HEK293 (cell line): ENCODE measurements at regions not wholly inside any gene's neighbourhood (a gene's known extent, or its start where the extent isn't known, plus 50 kb on each side); places are given as distances from the start of the nearest gene placed in this dataset.

Experiments
- CTCF ChIA-PET: fragments of 350-600 bp; formaldehyde crosslinking; extraction: SDS; loops from one replicate; lab custom pipeline; 2021; ENCODE audit warnings: antibody characterized with exemption; lab: Yijun Ruan, JAX
- POLR2A ChIA-PET: fragments of 300-600 bp; formaldehyde crosslinking; extraction: SDS; loops from one replicate; lab custom pipeline; 2020; ENCODE audit warnings: antibody characterized with exemption, inconsistent platforms; lab: Yijun Ruan, JAX
- H3K27ac ChIP-seq: fragments of 200-500 bp; sonication (Bioruptor generic); 2 replicates; pipeline ENCODE4 v1.5.1; 2014; ENCODE audit warnings: low read depth, low read length, control low read depth, inconsistent platforms; ENCODE audit errors: extremely low read depth
- H3K36me3 ChIP-seq, 2 experiments: fragments of 200-500 bp in 1 of 2; sonication (Bioruptor generic) in 1 of 2; 1 replicate in 1 of 2; 2 replicates in 1 of 2; pipeline ENCODE4 v1.5.1; 2014 to 2017; ENCODE audit warnings: inconsistent platforms in 2 of 2, low read length in 2 of 2; ENCODE audit not compliant: control insufficient read depth in 2 of 2, insufficient read depth in 1 of 2
- H3K4me1 ChIP-seq: fragments of 200-500 bp; sonication (Bioruptor generic); 2 replicates; pipeline ENCODE4 v1.5.1; 2014; ENCODE audit warnings: mild to moderate bottlenecking, low read length, inconsistent platforms; ENCODE audit not compliant: control insufficient read depth, insufficient read depth
- H3K4me3 ChIP-seq: 2 replicates; pipeline ENCODE4 v1.5.1; 2011; ENCODE audit warnings: low read depth, mild to moderate bottlenecking, control low read depth, low read length, moderate library complexity
- H3K9me3 ChIP-seq: fragments of 200-500 bp; sonication (Bioruptor generic); 2 replicates; pipeline ENCODE4 v1.5.1; 2014; ENCODE audit warnings: low read depth, low read length, inconsistent platforms; ENCODE audit not compliant: control insufficient read depth, insufficient read depth
- GLIS2 ChIP-seq: fragments of 450-650 bp; formaldehyde crosslinking; IDR thresholded peaks from 2 replicates; pipeline ENCODE4 v1.5.1; 2016; ENCODE audit warnings: missing biosample characterization, missing genetic modification characterization
- ZEB2 ChIP-seq: fragments of 450-650 bp; formaldehyde crosslinking; IDR thresholded peaks from 2 replicates; pipeline ENCODE4 v1.5.1; 2016; ENCODE audit warnings: missing biosample characterization, missing genetic modification characterization
- ZNF10 ChIP-seq: fragments of 450-650 bp; formaldehyde crosslinking; IDR thresholded peaks from 2 replicates; pipeline ENCODE4 v1.5.1; 2017; ENCODE audit warnings: missing biosample characterization, missing genetic modification characterization
- ZNF112 ChIP-seq: fragments of 450-650 bp; formaldehyde crosslinking; IDR thresholded peaks from 2 replicates; pipeline ENCODE4 v1.5.0; 2017; ENCODE audit warnings: missing biosample characterization, missing genetic modification characterization
- ZNF121 ChIP-seq: fragments of 450-650 bp; formaldehyde crosslinking; IDR thresholded peaks from 2 replicates; pipeline ENCODE4 v1.5.1; 2016; ENCODE audit warnings: missing biosample characterization, missing genetic modification characterization
- ZNF133 ChIP-seq: fragments of 450-650 bp; formaldehyde crosslinking; IDR thresholded peaks from 2 replicates; pipeline ENCODE4 v1.5.1; 2016; ENCODE audit warnings: missing biosample characterization, missing genetic modification characterization
- ZNF174 ChIP-seq: fragments of 450-650 bp; formaldehyde crosslinking; IDR thresholded peaks from 2 replicates; pipeline ENCODE4 v1.5.0; 2017; ENCODE audit warnings: missing biosample characterization, mild to moderate bottlenecking, missing genetic modification characterization
- ZNF24 ChIP-seq: fragments of 450-650 bp; formaldehyde crosslinking; IDR thresholded peaks from 2 replicates; pipeline ENCODE4 v1.5.1; 2016; ENCODE audit warnings: missing biosample characterization, missing genetic modification characterization
- ZNF354C ChIP-seq: fragments of 450-650 bp; formaldehyde crosslinking; IDR thresholded peaks from 2 replicates; pipeline ENCODE4 v1.5.1; 2016; ENCODE audit warnings: missing biosample characterization, missing genetic modification characterization, low read depth, borderline replicate concordance
- ZNF510 ChIP-seq: fragments of 450-650 bp; formaldehyde crosslinking; IDR thresholded peaks from 2 replicates; pipeline ENCODE4 v1.5.1; 2018; ENCODE audit warnings: mild to moderate bottlenecking, missing genetic modification characterization, missing biosample characterization; ENCODE audit not compliant: insufficient replicate concordance
- ZNF544 ChIP-seq: fragments of 450-650 bp; formaldehyde crosslinking; IDR thresholded peaks from 2 replicates; pipeline ENCODE4 v1.5.0; 2017; ENCODE audit warnings: missing biosample characterization, missing genetic modification characterization
- ZNF558 ChIP-seq: fragments of 450-650 bp; formaldehyde crosslinking; IDR thresholded peaks from 2 replicates; pipeline ENCODE4 v1.5.1; 2016; ENCODE audit warnings: missing biosample characterization, missing genetic modification characterization
- ZNF560 ChIP-seq: fragments of 450-650 bp; formaldehyde crosslinking; IDR thresholded peaks from 2 replicates; pipeline ENCODE4 v1.5.1; 2017; ENCODE audit warnings: missing biosample characterization, missing genetic modification characterization, borderline replicate concordance
- ZNF660 ChIP-seq: fragments of 450-650 bp; IDR thresholded peaks from 2 replicates; pipeline ENCODE4 v1.5.1; 2018; ENCODE audit warnings: missing biosample characterization, mild to moderate bottlenecking, missing genetic modification characterization
- ZNF664 ChIP-seq: fragments of 450-650 bp; formaldehyde crosslinking; IDR thresholded peaks from 2 replicates; pipeline ENCODE4 v1.5.1; 2016; ENCODE audit warnings: missing biosample characterization, missing genetic modification characterization
- ZNF747 ChIP-seq: fragments of 450-650 bp; formaldehyde crosslinking; IDR thresholded peaks from 2 replicates; pipeline ENCODE4 v1.5.1; 2016; ENCODE audit warnings: missing biosample characterization, missing genetic modification characterization
- ZNF768 ChIP-seq: fragments of 450-650 bp; formaldehyde crosslinking; IDR thresholded peaks from 2 replicates; pipeline ENCODE4 v1.5.1; 2018; ENCODE audit warnings: missing biosample characterization, mild to moderate bottlenecking, missing genetic modification characterization
- TF ChIP-seq, protein P1 (sequence below): fragments of 450-650 bp; formaldehyde crosslinking; optimal IDR thresholded peaks from 2 replicates; pipeline ENCODE3; 2016; ENCODE audit warnings: missing biosample characterization, mild to moderate bottlenecking, missing genetic modification characterization
- TF ChIP-seq, protein P2 (sequence below): fragments of 450-650 bp; formaldehyde crosslinking; IDR thresholded peaks from 2 replicates; pipeline ENCODE4 v1.5.1; 2016; ENCODE audit warnings: missing biosample characterization, missing genetic modification characterization
- TF ChIP-seq, protein P3 (sequence below): fragments of 450-650 bp; formaldehyde crosslinking; IDR thresholded peaks from 2 replicates; pipeline ENCODE4 v1.5.1; 2016; ENCODE audit warnings: missing biosample characterization, missing genetic modification characterization
- TF ChIP-seq, protein P4 (sequence below): fragments of 450-650 bp; formaldehyde crosslinking; IDR thresholded peaks from 2 replicates; pipeline ENCODE4 v1.5.1; 2016; ENCODE audit warnings: missing biosample characterization, missing genetic modification characterization
- TF ChIP-seq, protein P5 (sequence below): fragments of 450-650 bp; formaldehyde crosslinking; conservative IDR thresholded peaks from 2 replicates; pipeline ENCODE4 v1.5.1; 2016; ENCODE audit warnings: low read depth, missing biosample characterization, missing genetic modification characterization
- TF ChIP-seq, protein P6 (sequence below): fragments of 450-650 bp; IDR thresholded peaks from 2 replicates; pipeline ENCODE4 v1.5.1; 2018; ENCODE audit warnings: missing biosample characterization, mild to moderate bottlenecking, missing genetic modification characterization

DNA sequence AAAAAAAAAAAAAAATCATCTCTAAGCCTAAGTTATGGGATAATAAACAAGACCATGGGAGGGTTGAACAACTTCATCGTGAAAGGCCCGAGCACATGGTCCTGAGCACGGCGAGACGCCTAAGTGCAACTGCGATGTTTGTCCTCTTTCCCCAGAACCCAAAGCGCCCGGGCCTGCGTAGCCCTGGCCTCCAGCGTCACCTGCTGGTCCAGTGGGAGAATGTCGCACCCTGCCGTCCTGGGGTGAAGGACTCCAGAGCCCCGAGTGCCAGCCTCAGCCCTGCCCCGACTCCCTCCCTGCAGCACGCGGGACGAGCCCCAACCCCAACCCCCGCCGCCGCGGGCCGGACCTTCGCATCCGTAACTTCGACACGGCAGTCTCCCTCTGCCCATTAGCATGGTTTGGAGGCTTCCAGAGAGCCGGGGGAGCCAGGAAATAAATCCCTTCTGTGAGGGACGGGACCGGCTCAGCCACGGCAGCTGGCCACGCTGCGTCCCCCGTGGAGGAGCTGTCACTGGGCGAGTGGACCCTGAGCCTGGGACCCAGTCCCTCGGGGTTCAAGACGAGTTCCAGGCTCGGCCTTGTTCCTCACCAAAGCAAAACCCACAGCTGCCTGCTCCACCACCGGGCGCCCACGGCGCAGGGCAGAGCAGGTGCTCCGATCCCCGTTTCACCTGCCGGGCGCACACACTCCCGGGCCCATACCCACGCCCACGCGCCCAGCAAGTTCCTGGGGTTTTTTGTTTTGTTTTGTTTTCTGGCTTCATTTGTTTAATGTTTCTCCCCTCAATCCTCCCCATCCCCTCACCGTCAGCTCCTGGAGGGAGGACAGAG, 132.5 kb upstream of the HAND1 start:
- ChIA-PET CTCF (interaction anchor here (0.5 to 8.0 kb wide), 27 partner anchors 9 to 636 kb away, joined by 3 to 147 read pairs (median 4); no protein-coding TSS in a partner anchor), POLR2A (no interaction called here)
- Histone ChIP-seq H3K9me3 (no peaks in the 10 kb centered on the region), H3K36me3 (no peaks in the 10 kb centered on the region), H3K4me1 (no peaks in the 10 kb centered on the region), H3K4me3 (peak overlapping the region; percentile 37), H3K27ac (no peak overlapping the region; the same call in 1 of the 2 replicates)
- TF ChIP-seq, protein P1, sequence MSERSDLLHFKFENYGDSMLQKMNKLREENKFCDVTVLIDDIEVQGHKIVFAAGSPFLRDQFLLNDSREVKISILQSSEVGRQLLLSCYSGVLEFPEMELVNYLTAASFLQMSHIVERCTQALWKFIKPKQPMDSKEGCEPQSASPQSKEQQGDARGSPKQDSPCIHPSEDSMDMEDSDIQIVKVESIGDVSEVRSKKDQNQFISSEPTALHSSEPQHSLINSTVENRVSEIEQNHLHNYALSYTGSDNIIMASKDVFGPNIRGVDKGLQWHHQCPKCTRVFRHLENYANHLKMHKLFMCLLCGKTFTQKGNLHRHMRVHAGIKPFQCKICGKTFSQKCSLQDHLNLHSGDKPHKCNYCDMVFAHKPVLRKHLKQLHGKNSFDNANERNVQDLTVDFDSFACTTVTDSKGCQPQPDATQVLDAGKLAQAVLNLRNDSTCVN (tag by site-specific recombination) = peak; percentile 21
- TF ChIP-seq ZNF558 (tag by site-specific recombination) = no peak
- peak; percentile 60; the same call in 1 of the 2 replicates for TF ChIP-seq ZNF660 (tag by site-specific recombination)
- 0 out of 2 replicates have a peak, but pooled peaks have one; percentile 33 for TF ChIP-seq ZEB2
- TF ChIP-seq ZNF112 (tag by site-specific recombination) = no peak
- no peak for TF ChIP-seq ZNF768 (tag by site-specific recombination)
- no peak for TF ChIP-seq ZNF10 (tag by site-specific recombination)
- TF ChIP-seq, protein P2, sequence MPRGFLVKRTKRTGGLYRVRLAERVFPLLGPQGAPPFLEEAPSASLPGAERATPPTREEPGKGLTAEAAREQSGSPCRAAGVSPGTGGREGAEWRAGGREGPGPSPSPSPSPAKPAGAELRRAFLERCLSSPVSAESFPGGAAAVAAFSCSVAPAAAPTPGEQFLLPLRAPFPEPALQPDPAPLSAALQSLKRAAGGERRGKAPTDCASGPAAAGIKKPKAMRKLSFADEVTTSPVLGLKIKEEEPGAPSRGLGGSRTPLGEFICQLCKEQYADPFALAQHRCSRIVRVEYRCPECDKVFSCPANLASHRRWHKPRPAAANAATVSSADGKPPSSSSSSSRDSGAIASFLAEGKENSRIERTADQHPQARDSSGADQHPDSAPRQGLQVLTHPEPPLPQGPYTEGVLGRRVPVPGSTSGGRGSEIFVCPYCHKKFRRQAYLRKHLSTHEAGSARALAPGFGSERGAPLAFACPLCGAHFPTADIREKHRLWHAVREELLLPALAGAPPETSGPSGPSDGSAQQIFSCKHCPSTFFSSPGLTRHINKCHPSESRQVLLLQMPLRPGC (tag by site-specific recombination) = no peak
- no peak for TF ChIP-seq ZNF174 (tag by site-specific recombination)
- TF ChIP-seq ZNF133 = no peak
- TF ChIP-seq, protein P3, sequence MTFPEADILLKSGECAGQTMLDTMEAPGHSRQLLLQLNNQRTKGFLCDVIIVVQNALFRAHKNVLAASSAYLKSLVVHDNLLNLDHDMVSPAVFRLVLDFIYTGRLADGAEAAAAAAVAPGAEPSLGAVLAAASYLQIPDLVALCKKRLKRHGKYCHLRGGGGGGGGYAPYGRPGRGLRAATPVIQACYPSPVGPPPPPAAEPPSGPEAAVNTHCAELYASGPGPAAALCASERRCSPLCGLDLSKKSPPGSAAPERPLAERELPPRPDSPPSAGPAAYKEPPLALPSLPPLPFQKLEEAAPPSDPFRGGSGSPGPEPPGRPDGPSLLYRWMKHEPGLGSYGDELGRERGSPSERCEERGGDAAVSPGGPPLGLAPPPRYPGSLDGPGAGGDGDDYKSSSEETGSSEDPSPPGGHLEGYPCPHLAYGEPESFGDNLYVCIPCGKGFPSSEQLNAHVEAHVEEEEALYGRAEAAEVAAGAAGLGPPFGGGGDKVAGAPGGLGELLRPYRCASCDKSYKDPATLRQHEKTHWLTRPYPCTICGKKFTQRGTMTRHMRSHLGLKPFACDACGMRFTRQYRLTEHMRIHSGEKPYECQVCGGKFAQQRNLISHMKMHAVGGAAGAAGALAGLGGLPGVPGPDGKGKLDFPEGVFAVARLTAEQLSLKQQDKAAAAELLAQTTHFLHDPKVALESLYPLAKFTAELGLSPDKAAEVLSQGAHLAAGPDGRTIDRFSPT (tag by site-specific recombination) = no peak
- no peak for TF ChIP-seq ZNF24 (tag by site-specific recombination)
- no peak for TF ChIP-seq GLIS2 (tag by site-specific recombination)
- no peak for TF ChIP-seq ZNF121
- no peak for TF ChIP-seq ZNF510
- no peak for TF ChIP-seq ZNF664 (tag by site-specific recombination)
- no peak for TF ChIP-seq ZNF747 (tag by site-specific recombination)
- TF ChIP-seq, protein P4, sequence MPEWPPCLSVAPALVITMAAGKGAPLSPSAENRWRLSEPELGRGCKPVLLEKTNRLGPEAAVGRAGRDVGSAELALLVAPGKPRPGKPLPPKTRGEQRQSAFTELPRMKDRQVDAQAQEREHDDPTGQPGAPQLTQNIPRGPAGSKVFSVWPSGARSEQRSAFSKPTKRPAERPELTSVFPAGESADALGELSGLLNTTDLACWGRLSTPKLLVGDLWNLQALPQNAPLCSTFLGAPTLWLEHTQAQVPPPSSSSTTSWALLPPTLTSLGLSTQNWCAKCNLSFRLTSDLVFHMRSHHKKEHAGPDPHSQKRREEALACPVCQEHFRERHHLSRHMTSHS (tag by site-specific recombination) = no peak
- TF ChIP-seq, protein P5, sequence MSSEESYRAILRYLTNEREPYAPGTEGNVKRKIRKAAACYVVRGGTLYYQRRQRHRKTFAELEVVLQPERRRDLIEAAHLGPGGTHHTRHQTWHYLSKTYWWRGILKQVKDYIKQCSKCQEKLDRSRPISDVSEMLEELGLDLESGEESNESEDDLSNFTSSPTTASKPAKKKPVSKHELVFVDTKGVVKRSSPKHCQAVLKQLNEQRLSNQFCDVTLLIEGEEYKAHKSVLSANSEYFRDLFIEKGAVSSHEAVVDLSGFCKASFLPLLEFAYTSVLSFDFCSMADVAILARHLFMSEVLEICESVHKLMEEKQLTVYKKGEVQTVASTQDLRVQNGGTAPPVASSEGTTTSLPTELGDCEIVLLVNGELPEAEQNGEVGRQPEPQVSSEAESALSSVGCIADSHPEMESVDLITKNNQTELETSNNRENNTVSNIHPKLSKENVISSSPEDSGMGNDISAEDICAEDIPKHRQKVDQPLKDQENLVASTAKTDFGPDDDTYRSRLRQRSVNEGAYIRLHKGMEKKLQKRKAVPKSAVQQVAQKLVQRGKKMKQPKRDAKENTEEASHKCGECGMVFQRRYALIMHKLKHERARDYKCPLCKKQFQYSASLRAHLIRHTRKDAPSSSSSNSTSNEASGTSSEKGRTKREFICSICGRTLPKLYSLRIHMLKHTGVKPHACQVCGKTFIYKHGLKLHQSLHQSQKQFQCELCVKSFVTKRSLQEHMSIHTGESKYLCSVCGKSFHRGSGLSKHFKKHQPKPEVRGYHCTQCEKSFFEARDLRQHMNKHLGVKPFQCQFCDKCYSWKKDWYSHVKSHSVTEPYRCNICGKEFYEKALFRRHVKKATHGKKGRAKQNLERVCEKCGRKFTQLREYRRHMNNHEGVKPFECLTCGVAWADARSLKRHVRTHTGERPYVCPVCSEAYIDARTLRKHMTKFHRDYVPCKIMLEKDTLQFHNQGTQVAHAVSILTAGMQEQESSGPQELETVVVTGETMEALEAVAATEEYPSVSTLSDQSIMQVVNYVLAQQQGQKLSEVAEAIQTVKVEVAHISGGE (tag by site-specific recombination) = peak; percentile 96
- TF ChIP-seq ZNF560 (tag by site-specific recombination) = no peak
- TF ChIP-seq, protein P6, sequence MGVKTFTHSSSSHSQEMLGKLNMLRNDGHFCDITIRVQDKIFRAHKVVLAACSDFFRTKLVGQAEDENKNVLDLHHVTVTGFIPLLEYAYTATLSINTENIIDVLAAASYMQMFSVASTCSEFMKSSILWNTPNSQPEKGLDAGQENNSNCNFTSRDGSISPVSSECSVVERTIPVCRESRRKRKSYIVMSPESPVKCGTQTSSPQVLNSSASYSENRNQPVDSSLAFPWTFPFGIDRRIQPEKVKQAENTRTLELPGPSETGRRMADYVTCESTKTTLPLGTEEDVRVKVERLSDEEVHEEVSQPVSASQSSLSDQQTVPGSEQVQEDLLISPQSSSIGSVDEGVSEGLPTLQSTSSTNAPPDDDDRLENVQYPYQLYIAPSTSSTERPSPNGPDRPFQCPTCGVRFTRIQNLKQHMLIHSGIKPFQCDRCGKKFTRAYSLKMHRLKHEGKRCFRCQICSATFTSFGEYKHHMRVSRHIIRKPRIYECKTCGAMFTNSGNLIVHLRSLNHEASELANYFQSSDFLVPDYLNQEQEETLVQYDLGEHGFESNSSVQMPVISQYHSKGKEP (tag by site-specific recombination) = no peak
- TF ChIP-seq ZNF544 (tag by site-specific recombination) = no peak
- TF ChIP-seq ZNF354C = no peak
